HUES64 (cell line): ENCODE measurements at regions not wholly inside any gene's neighbourhood (a gene's known extent, or its start where the extent isn't known, plus 50 kb on each side); places are given as distances from the start of the nearest gene placed in this dataset.

Experiments
- H3K27ac ChIP-seq: 2 replicates; pipeline ENCODE4 v1.7.0; 2013; ENCODE audit warnings: low read depth, low read length, inconsistent platforms
- H3K27me3 ChIP-seq: 2 replicates; pipeline ENCODE4 v1.6.1; 2013; ENCODE audit warnings: mild to moderate bottlenecking, low read length; ENCODE audit not compliant: insufficient read depth
- H3K36me3 ChIP-seq: 2 replicates; pipeline ENCODE4 v1.6.1; 2013; ENCODE audit warnings: mild to moderate bottlenecking, low read length; ENCODE audit not compliant: insufficient read depth
- H3K4me1 ChIP-seq: 2 replicates; pipeline ENCODE4 v1.6.1; 2013; ENCODE audit warnings: mild to moderate bottlenecking, low read length, moderate library complexity; ENCODE audit not compliant: insufficient read depth
- H3K4me3 ChIP-seq: 2 replicates; pipeline ENCODE4 v1.5.1; 2013; ENCODE audit warnings: mild to moderate bottlenecking, low read length, moderate library complexity
- H3K9ac ChIP-seq: 2 replicates; pipeline ENCODE4 v1.6.1; 2013; ENCODE audit warnings: mild to moderate bottlenecking, low read depth, low read length
- H3K9me3 ChIP-seq: 2 replicates; pipeline ENCODE4 v1.6.1; 2013; ENCODE audit warnings: low read depth, low read length; ENCODE audit not compliant: insufficient read depth
- WGBS: fragments of 150-250, 120-280 bp; methylation state at CpG from one replicate; pipeline ENCODE4 v1.1.7; 2013; ENCODE audit warnings: missing lambda C conversion rate; 5-methylcytosine and 5-hydroxymethylcytosine counted together

- Histone ChIP-seq H3K27ac (no peak overlapping the region), H3K4me1 (no peaks in the 10 kb centered on the region; the same call in 1 of the 2 replicates), H3K27me3 (no peaks in the 10 kb centered on the region), H3K4me3 (no peak overlapping the region), H3K9ac (no peak overlapping the region), H3K36me3 (no peaks in the 10 kb centered on the region), H3K9me3 (no peaks in the 10 kb centered on the region)
- WGBS: 91% methylated on average over 1 of the region's 1 CpG
Observed at GRCh38 chr4:153141238-153141637, 63.0 kb upstream of the TRIM2 start.

- WGBS: 57% methylated on average over 7 of the region's 7 CpGs
- no peak overlapping the region for H3K27ac ChIP-seq
- H3K9ac ChIP-seq: no peak overlapping the region
- H3K36me3 ChIP-seq: no peaks in the 10 kb centered on the region
- H3K4me3 ChIP-seq: no peak overlapping the region
- peaks cover 12% of the 10 kb centered on the region for H3K4me1 ChIP-seq
- no peaks in the 10 kb centered on the region for H3K27me3 ChIP-seq
- no peaks in the 10 kb centered on the region for H3K9me3 ChIP-seq
Observed at GRCh38 chr4:153142700-153143438, 61.4 kb upstream of the TRIM2 start.

- H3K36me3 ChIP-seq: no peaks in the 10 kb centered on the region
- no peak overlapping the region for H3K27ac ChIP-seq
- no peaks in the 10 kb centered on the region for H3K27me3 ChIP-seq
- H3K4me3 ChIP-seq: no peak overlapping the region
- H3K9me3 ChIP-seq: no peaks in the 10 kb centered on the region
- peaks cover 12% of the 10 kb centered on the region for H3K4me1 ChIP-seq
- H3K9ac ChIP-seq: no peak overlapping the region
- 64% methylated on average over 7 of the region's 7 CpGs for WGBS
Observed at GRCh38 chr4:153143527-153144348, 60.5 kb upstream of the TRIM2 start.

DNA sequence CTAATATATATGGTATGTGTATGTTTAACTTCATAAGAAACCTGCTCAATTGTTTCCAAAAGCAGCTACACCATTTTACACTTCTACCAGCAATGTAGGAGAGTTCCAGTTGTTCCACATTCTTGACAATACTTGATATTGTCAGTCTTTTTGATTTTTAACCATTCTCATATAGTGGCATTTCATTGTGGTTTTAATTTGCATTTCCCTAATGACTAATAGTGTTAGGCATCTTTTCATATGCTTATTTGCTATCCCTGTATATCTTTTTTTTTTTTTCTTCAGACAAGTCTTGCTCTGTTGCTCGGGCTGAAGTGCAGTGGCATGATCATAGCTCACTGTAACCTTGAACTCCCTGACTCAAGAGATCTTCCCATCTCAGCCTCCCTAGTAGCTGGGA, 58.2 kb upstream of the TRIM2 start:
- Histone ChIP-seq H3K4me1 (peaks cover 12% of the 10 kb centered on the region), H3K9ac (no peak overlapping the region), H3K27ac (no peak overlapping the region), H3K9me3 (no peaks in the 10 kb centered on the region), H3K4me3 (no peak overlapping the region), H3K36me3 (no peaks in the 10 kb centered on the region), H3K27me3 (peaks cover under 1% of the 10 kb centered on the region; the same call in 1 of the 2 replicates)
- 82% methylated on average over 1 of the region's 1 CpG for WGBS

GRCh38 chr4:153146961-153147360, 57.3 kb upstream of the TRIM2 start:
- no peak overlapping the region for H3K27ac ChIP-seq

DNA sequence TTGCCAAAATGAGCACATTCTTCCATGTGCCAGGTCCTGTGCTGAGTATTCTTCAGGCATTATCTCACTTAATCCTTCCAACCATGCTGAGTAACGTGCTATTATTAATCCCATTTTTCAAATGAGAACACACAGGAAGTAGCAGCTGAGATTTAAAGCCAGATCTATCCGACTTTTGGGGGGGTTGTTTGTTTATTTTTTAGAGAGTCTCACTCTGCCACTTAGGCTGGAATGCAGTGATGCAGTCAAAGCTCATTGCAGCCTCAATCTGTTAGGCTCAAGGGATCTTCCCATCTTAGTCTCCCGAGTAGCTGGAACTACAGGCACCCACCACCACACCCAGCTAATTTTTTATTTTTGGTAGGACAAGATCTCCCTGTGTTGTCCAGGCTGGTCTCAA, 55.5 kb upstream of the TRIM2 start:
- peaks cover 21% of the 10 kb centered on the region for H3K4me1 ChIP-seq
- H3K36me3 ChIP-seq: no peaks in the 10 kb centered on the region
- no peaks in the 10 kb centered on the region for H3K9me3 ChIP-seq
- no peak overlapping the region for H3K4me3 ChIP-seq
- H3K27me3 ChIP-seq: peaks cover 28% of the 10 kb centered on the region
- H3K9ac ChIP-seq: no peak overlapping the region
- no peak overlapping the region for H3K27ac ChIP-seq
- 73% methylated on average over 3 of the region's 3 CpGs for WGBS

More at GRCh38 chr4:153146961-153147360, 57.3 kb upstream of the TRIM2 start:
- Histone ChIP-seq H3K4me3 (no peak overlapping the region), H3K4me1 (peaks cover 18% of the 10 kb centered on the region), H3K27me3 (peaks cover 10% of the 10 kb centered on the region), H3K9ac (no peak overlapping the region), H3K9me3 (no peaks in the 10 kb centered on the region), H3K36me3 (no peaks in the 10 kb centered on the region)
- WGBS: 42% methylated on average over 4 of the region's 4 CpGs

- H3K9me3 ChIP-seq: no peaks in the 10 kb centered on the region
- peaks cover 56% of the 10 kb centered on the region for H3K27me3 ChIP-seq
- H3K9ac ChIP-seq: no peak overlapping the region
- 21% methylated on average over 24 of the region's 31 CpGs for WGBS
- H3K4me3 ChIP-seq: peak overlapping the region; percentile 66
- no peak overlapping the region for H3K27ac ChIP-seq
- H3K36me3 ChIP-seq: no peaks in the 10 kb centered on the region
- H3K4me1 ChIP-seq: peaks cover 32% of the 10 kb centered on the region
Observed at GRCh38 chr4:153151535-153152455, 52.4 kb upstream of the TRIM2 start.

- Histone ChIP-seq H3K4me3 (peak overlapping the region; percentile 66), H3K9me3 (no peaks in the 10 kb centered on the region), H3K27me3 (peaks cover 66% of the 10 kb centered on the region), H3K9ac (peak overlapping the region; percentile 66), H3K27ac (no peak overlapping the region), H3K4me1 (peaks cover 24% of the 10 kb centered on the region), H3K36me3 (no peaks in the 10 kb centered on the region)
- under 1% methylated on average over 44 of the region's 44 CpGs for WGBS
Observed at GRCh38 chr4:153152501-153153338, 51.5 kb upstream of the TRIM2 start.

DNA sequence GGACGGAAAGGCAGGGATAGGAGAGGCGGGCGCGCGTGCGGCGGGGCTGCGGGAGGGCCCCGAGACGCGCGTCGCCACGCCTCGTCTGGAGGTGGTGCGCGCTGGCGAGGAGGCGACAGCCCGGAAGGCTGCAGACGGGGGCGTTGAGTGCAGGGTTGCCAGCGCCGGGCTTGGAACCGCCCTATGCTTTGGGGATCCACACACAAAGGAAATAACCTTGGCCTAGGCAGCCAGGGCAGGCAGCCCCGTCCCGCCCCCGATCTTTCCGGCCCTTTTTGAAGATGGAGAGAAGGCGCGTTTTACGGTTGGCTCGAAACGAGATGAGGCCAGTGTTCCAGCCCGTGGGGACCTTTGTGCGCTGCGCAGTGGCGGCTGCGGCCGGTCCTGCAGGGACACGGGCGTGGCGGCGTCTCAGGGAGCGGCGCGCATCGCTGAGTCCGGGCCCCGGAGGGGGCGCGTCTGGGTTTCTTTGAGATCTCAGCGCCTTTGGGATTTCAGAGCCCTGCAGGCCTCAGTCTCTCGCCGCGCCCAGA, 50.8 kb upstream of the TRIM2 start:
- Histone ChIP-seq H3K27me3 (peaks cover 69% of the 10 kb centered on the region), H3K4me3 (peak overlapping the region; percentile 66), H3K4me1 (peaks cover 24% of the 10 kb centered on the region), H3K36me3 (no peaks in the 10 kb centered on the region), H3K9ac (peak overlapping the region; percentile 66), H3K27ac (no peak overlapping the region), H3K9me3 (no peaks in the 10 kb centered on the region)
- under 1% methylated on average over 56 of the region's 56 CpGs for WGBS
